ENCODE measurements at regions not wholly inside any gene's neighbourhood (a gene's known extent, or its start where the extent isn't known, plus 50 kb on each side); places are given as distances from the start of the nearest gene placed in this dataset.
"Not testable (repeated sequence)": the region's sequence is repeated elsewhere in the genome, so short reads cannot be mapped to it uniquely, and the experiment has no call there.

DNA sequence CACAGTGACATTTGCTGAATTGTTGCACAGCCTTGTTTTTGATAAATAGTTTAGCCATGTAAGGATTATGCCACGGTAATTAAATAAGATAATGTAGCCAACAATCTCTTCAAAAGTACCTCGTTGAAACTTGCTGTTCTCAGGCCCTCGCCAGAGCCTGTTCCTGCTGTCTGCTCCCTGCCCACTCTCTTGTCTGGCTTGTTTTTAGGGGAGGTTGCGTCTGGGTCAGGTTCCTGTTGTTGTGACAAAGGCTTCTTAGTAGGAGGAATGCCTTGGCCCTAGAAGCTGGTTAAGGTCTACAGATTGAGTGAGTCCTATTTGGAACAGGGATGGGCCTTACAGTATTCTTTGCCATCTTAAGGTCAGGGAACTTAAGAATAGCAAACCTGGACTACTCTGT is 294.0 kb upstream of the NOTCH2NLA start:
- not testable (repeated sequence) for H3K4me1 ChIP-seq; H3K27ac ChIP-seq; H3K4me3 ChIP-seq; DNase-seq (ENCODE audit: low spot score); H3K9me3 ChIP-seq; H3K36me3 ChIP-seq; H3K27me3 ChIP-seq

DNA sequence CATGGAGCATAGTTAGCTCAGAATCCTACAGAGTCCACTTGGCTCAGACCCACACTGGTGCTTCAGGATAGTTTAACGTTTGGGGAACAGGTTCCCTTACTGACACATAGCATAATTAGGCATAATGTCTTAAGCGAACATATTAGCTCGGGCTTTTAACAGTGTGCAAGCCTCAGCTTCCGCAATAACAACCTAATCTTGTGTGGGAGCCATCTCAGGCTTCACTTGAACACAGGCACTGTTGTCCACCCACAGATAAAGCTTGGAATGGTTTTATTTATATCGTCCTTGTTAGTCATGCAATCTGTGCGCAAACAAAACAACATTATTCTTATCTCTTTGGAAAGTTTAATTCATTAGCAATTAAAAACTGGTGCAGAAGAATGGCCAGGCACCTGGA is 293.5 kb upstream of the NOTCH2NLA start:
- H3K27me3 ChIP-seq; DNase-seq (ENCODE audit: low spot score): not testable (repeated sequence)

DNA sequence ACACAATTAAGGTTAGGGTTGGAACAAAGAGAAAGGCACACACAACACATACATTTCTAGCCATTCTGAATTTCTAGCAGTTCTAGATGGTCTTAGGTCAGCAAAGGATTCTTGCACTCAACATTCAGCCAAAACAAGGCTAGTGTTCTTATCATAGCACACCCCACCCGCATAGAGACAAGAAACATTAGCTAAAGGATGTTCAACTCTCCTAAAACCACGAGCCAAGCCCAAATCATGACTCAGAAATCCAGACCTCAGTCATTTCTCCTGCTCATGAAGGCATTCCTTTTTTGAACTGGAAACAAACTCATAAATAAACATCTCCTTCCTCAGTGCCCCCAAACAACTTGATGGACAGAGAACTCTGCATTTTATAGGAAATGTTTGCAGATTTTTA is 293.0 kb upstream of the NOTCH2NLA start:
- not testable (repeated sequence) for DNase-seq (ENCODE audit: low spot score); H3K27ac ChIP-seq; H3K27me3 ChIP-seq; H3K36me3 ChIP-seq; H3K4me1 ChIP-seq; H3K4me3 ChIP-seq; H3K9me3 ChIP-seq

More for the DNA sequence above, 293.5 kb upstream of the NOTCH2NLA start:
- H3K4me3 ChIP-seq, H3K4me1 ChIP-seq, H3K36me3 ChIP-seq, H3K27ac ChIP-seq, H3K9me3 ChIP-seq: not testable (repeated sequence)

DNA sequence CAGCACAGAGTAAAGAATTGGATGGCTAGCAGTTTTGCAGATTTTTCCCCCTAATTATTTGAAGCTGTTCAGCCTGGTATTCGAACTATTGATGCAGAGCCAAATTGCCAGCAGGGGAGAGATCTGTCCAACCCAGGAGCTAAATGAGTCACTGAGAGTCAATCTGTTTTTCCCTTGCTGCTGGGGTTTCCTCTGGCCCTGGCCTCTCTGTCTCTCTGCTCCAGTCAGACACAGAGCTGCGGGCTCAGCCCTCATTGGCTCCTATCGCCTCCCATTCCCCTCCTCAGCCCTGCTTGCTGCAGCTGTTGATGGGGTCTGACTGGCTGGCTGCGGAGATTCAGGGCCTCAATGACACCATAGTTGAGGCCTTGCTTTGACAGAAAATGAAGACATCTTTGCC is 284.9 kb upstream of the NOTCH2NLA start:
- H3K4me3 ChIP-seq; DNase-seq (ENCODE audit: low spot score): not testable (repeated sequence)

DNA sequence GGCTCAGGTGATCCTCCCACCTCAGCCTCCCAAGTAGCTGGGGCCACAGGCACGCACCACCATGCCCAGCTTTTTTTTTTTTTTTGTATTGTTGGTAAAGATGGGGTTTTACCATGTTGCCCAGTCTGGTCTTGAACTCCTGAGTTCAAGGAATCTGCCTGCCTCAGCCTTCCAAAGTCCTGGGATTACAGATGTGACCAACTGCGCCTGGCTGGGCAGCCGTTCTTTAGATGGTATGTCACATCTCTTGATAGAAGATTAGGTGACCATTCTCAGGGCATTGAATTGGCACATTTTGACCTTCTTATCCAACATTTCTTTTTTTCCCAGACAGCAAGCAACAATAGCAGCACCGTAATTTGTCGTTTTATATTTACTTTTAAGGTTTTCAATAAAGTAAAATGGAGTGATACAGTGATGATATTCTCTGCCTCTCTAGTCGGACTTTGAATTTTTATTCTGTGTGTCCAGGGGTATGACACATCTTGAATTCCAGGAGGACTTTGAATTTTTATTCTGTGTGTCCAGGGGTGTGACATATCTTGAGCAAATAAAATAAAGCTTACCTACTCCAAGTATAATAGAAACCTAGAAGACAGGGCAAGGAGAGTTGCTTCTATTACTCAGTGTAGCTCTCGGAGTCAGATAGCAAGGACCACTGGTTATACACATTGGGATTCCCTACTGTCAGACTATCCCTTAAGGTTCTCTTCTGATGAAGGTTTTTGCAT is 282.4 kb upstream of the NOTCH2NLA start:
- not testable (repeated sequence) for H3K4me3 ChIP-seq; H3K4me1 ChIP-seq; H3K27ac ChIP-seq; H3K9me3 ChIP-seq; DNase-seq (ENCODE audit: low spot score); H3K27me3 ChIP-seq; H3K36me3 ChIP-seq

More for the DNA sequence above, 284.9 kb upstream of the NOTCH2NLA start:
- H3K4me1 ChIP-seq, H3K27me3 ChIP-seq, H3K27ac ChIP-seq, H3K9me3 ChIP-seq, H3K36me3 ChIP-seq: not testable (repeated sequence)

DNA sequence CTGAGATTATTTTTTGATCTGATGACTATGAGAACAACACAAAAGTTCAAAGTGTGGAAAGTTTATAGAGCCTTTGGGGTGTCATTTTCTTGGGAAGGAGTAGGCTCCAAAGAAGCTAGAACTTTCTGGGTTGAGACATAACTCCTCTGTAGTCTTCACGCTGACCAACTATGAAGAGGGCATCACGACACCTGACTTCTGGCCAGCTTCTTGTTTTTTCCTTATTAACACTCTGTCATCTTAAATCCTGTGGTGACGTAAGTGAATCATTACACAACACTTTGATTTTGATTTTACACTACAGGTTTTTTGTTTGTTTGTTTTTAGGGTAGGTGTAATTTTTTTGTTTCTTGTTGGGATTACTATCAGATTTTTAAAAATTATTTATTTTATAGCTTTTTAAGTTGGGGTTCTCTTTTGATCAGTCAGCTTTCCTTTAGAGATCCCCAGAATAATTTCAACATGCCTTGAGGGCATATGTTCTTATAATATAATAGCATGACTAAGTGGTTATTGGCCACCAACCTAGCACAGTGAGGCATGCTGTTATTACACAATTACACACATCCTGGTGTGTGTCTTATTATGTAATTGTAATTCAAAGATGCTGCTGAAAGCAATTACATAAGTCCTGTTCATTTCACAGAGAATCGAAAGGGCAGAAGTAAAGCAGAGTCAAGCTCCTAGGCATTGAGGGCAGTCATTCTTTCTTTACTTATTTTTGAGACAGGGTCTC is 281.6 kb upstream of the NOTCH2NLA start:
- not testable (repeated sequence) for H3K27ac ChIP-seq; H3K36me3 ChIP-seq; H3K4me3 ChIP-seq; H3K9me3 ChIP-seq; H3K4me1 ChIP-seq; DNase-seq (ENCODE audit: low spot score); H3K27me3 ChIP-seq

DNA sequence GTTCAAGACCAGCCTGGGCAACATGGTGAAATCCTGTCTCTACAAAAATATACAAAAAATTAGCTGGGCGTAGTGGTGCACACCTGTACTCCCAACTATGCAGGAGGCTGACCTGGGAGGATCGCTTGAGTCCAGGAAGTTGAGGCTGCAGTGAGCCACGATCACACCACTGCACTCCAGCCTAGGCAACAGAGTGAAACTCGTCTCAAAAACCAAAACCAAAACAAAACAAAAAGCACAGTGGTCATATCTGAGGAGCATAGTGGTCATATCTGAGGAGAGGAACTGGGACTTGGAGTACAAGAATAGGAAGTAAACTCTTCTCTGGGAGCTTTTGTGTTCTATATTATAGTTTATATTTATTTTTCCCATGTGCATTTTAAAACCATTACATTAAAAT is 275.3 kb upstream of the NOTCH2NLA start:
- not testable (repeated sequence) for DNase-seq (ENCODE audit: low spot score); H3K4me3 ChIP-seq; H3K36me3 ChIP-seq; H3K4me1 ChIP-seq; H3K9me3 ChIP-seq; H3K27me3 ChIP-seq; H3K27ac ChIP-seq

DNA sequence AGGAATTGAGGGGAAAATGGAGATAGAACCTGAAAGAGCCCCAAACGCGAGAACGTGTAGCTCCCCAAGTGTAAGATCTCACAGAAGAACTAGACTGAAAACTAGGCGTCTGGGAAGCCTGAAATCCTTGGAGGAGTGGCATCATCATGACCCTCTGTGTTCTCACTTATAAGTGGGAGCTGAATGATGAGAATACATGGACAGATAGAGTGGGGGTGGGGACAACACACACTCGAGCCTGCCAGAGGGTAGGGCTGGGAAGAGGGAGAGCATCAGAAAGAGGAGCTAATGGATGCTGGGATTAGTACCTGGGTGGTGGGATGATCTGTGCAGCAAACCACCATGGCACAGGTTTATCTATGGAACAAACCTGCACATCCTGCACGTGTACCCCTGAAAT is 258.7 kb upstream of the NOTCH2NLA start:
- H3K4me1 ChIP-seq; H3K27me3 ChIP-seq; H3K9me3 ChIP-seq; DNase-seq (ENCODE audit: low spot score); H3K27ac ChIP-seq; H3K36me3 ChIP-seq: not testable (repeated sequence)
- peak overlapping the region in 1 of 2 donors; percentile 47 for H3K4me3 ChIP-seq

DNA sequence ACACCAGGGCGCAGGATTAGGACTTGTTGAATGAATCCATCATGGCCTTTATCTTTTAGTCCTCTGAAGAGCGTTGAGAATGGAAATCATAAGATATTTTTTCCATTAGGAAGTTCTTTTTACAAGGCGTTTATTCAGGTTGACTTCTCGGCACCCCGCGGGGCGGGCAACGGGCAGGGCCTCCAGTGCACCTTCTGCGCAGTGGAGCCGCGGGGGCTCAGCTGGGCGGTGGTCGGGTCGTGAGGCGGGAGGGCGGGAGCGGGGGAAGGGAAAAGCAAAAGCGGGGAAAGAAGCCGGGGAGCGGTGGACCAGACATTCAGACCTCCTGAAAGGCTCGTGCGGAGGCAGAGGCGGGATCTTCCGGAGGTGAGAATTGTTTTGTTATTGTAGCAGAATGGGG is 258.3 kb upstream of the NOTCH2NLA start:
- not testable (repeated sequence) for H3K36me3 ChIP-seq; DNase-seq (ENCODE audit: low spot score); H3K27me3 ChIP-seq; H3K4me1 ChIP-seq; H3K9me3 ChIP-seq
- H3K4me3 ChIP-seq = peak overlapping the region in 1 of 2 donors; percentile 47
- peak overlapping the region in 1 of 2 donors; percentile 57 for H3K27ac ChIP-seq

DNA sequence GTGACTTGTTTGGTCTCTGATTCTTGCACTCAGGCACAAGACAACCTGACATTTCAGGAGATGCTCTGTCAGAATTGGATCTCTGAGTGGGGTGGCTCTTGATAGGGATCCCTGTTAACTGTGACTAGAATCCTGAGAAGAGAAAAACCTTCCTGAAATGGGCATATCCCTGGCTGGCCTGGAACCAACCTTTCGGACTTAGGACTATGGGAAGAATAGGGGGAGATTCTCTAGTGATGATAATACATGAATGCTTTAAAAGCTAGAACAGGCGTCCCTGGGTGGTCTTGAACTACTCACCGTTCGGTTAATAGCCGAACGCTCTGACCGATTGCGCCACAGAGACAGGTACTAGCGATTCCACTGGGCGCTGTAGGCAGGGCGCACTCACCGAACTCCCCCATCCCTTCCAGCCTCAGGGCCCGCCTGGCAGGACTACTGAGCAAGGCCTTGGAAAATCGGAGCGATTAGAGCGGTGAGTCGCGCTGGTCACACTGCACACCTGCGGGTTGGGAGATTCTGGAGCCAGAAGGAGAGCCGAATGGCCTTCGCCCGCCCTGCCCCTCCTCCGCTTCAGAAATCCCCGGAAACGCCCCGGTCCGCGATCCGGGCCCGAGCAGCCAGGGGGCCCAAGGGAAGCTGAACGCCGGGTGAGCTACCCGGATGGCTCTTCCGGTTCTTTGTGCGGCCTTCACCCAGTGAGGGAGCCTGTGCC is 257.6 kb upstream of the NOTCH2NLA start:
- not testable (repeated sequence) for DNase-seq (ENCODE audit: low spot score); H3K4me1 ChIP-seq; H3K36me3 ChIP-seq; H3K9me3 ChIP-seq; H3K27me3 ChIP-seq
- Histone ChIP-seq H3K27ac (peak overlapping the region in 1 of 2 donors; percentile 57), H3K4me3 (peak overlapping the region; percentile 38 to 47)

DNA sequence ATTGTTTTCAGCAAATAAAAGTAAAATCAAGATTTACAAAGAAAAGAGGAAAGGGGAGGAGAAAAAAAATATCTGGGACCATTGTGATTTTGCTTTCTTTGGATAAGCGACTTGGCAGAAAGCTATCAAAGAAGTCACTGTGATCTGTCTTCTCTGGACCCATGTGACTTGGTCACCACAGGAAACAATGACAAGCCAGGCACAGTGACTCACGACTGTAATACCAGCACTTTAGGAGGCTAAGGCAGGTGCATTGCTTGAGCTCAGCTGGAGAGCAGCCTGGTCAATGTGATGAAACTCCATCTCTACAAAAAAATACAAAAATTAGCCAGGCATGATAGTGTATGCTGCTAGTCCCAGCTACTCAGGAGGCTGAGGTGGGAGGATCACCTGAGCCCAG is 255.4 kb upstream of the NOTCH2NLA start:
- H3K4me1 ChIP-seq; H3K27ac ChIP-seq; H3K27me3 ChIP-seq; H3K36me3 ChIP-seq; H3K9me3 ChIP-seq; DNase-seq (ENCODE audit: low spot score); H3K4me3 ChIP-seq: not testable (repeated sequence)

DNA sequence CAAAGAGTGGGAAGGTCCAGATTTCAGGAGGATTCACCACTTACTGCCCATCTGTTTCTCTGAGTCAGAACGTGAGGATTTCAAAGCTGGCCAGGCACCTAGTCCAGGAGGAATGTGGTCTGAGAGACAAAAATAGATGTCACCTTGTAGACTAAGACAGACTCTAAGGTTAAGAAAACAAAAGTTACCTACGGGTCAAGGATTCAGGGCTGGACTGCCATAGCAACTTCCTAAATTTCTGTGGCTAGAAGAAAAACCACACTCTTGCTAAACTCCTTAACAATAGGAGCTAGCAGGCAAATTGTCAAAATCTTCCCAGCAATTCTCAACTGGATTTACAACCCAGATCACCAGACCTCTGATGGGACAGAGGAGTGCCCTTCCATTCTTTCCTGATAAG is 250.4 kb upstream of the NOTCH2NLA start:
- not testable (repeated sequence) for H3K27ac ChIP-seq; H3K4me1 ChIP-seq; DNase-seq (ENCODE audit: low spot score); H3K36me3 ChIP-seq; H3K27me3 ChIP-seq; H3K4me3 ChIP-seq; H3K9me3 ChIP-seq

Data from right atrium auricular region (tissue), 2 donors.